CMK (cell line): ENCODE measurements at regions not wholly inside any gene's neighbourhood (a gene's known extent, or its start where the extent isn't known, plus 50 kb on each side); places are given as distances from the start of the nearest gene placed in this dataset.

Experiments used
- DNase-seq: peaks from one replicate; pipeline ENCODE4 v3.0.0-alpha.2; 2010; ENCODE audit warnings: low read depth

- DNase-seq: no peak
Measured at GRCh38 chr5:73266176-73266738, 93.3 kb downstream of the TMEM174 start.

GRCh38 chr5:73265641-73266040 is 92.6 kb downstream of the TMEM174 start:
- no peak for DNase-seq

- DNase-seq: no peak
Measured at GRCh38 chr5:73264631-73265030, 91.6 kb downstream of the TMEM174 start.

- no peak for DNase-seq
Measured at GRCh38 chr5:73263001-73263710, 90.2 kb downstream of the TMEM174 start.

GRCh38 chr5:73256862-73257261 is 83.9 kb downstream of the TMEM174 start:
- no peak for DNase-seq

GRCh38 chr5:73256462-73256861 is 83.5 kb downstream of the TMEM174 start:
- no peak for DNase-seq

- DNase-seq: no peak
Measured at GRCh38 chr5:73256012-73256411, 83.0 kb downstream of the TMEM174 start.

GRCh38 chr5:73254642-73255041 is 81.6 kb downstream of the TMEM174 start:
- DNase-seq: no peak

- DNase-seq: no peak
Measured at GRCh38 chr5:73253047-73253660, 80.2 kb downstream of the TMEM174 start.

- DNase-seq: no peak
Measured at GRCh38 chr5:73250645-73251044, 77.7 kb downstream of the TMEM174 start.

- DNase-seq: no peak
Measured at GRCh38 chr5:73242735-73243134, 69.7 kb downstream of the TMEM174 start.

GRCh38 chr5:73238873-73239272 is 65.9 kb downstream of the TMEM174 start:
- DNase-seq: no peak

GRCh38 chr5:73236541-73237128 is 63.6 kb downstream of the TMEM174 start:
- no peak for DNase-seq

GRCh38 chr5:73234204-73234555 is 61.2 kb downstream of the TMEM174 start:
- no peak for DNase-seq

GRCh38 chr5:73233461-73234203 is 60.6 kb downstream of the TMEM174 start:
- no peak for DNase-seq

- no peak for DNase-seq
Measured at GRCh38 chr5:73233053-73233460, 60.1 kb downstream of the TMEM174 start.

GRCh38 chr5:73232266-73233041 is 59.5 kb downstream of the TMEM174 start:
- no peak for DNase-seq

- no peak for DNase-seq
Measured at GRCh38 chr5:73231246-73231778, 58.3 kb downstream of the TMEM174 start.

- DNase-seq: no peak
Measured at GRCh38 chr5:73230264-73231245, 57.6 kb downstream of the TMEM174 start.

GRCh38 chr5:73229271-73229670 is 56.3 kb downstream of the TMEM174 start:
- no peak for DNase-seq
